ENCODE measurements at regions not wholly inside any gene's neighbourhood (a gene's known extent, or its start where the extent isn't known, plus 50 kb on each side); places are given as distances from the start of the nearest gene placed in this dataset.

- Histone ChIP-seq H3K4me2 (ENCODE audit: low read depth, low read length, poor library complexity, severe bottlenecking) (no peak overlapping the region), H3K79me2 (ENCODE audit: insufficient read depth, low read length) (no peaks in the 10 kb centered on the region), H3K27me3 (ENCODE audit: insufficient read depth, low read length, poor library complexity, severe bottlenecking) (no peaks in the 10 kb centered on the region), H3K9me2 (replicated peaks; ENCODE audit: low read depth, low read length) (no peaks in the 10 kb centered on the region), H3K4me3 (ENCODE audit: low read length, poor library complexity, severe bottlenecking) (no peak overlapping the region), H3K9me3 (ENCODE audit: insufficient read depth, low read depth, low read length) (no peaks in the 10 kb centered on the region), H3K4me1 (ENCODE audit: insufficient read depth, low read length, poor library complexity, severe bottlenecking) (no peaks in the 10 kb centered on the region), H3K36me3 (ENCODE audit: insufficient read depth, low read length) (no peaks in the 10 kb centered on the region), H4K20me1 (ENCODE audit: insufficient read depth, low read length, poor library complexity, severe bottlenecking) (no peaks in the 10 kb centered on the region), H3K9ac (ENCODE audit: low read depth, low read length, poor library complexity, severe bottlenecking) (no peak overlapping the region), H2AFZ (ENCODE audit: low read length) (no peak overlapping the region), H3F3A (ENCODE audit: low read depth) (no peaks in the 10 kb centered on the region)
- no peak for TF ChIP-seq CTCF (conservative IDR thresholded peaks at IDR 0.05; ENCODE audit: low read length)
- TF ChIP-seq EZH2phosphoT487 (IDR thresholded peaks at IDR 0.05; ENCODE audit: borderline replicate concordance), result no peak
Observed at GRCh38 chr4:17260166-17260907, 251.6 kb downstream of the QDPR start.

- no peaks in the 10 kb centered on the region for H3K4me1 ChIP-seq (ENCODE audit: insufficient read depth, low read length, poor library complexity, severe bottlenecking)
- H4K20me1 ChIP-seq (ENCODE audit: insufficient read depth, low read length, poor library complexity, severe bottlenecking), result no peaks in the 10 kb centered on the region
- H3K27me3 ChIP-seq (ENCODE audit: insufficient read depth, low read length, poor library complexity, severe bottlenecking), result no peaks in the 10 kb centered on the region
- no peak overlapping the region for H3K4me2 ChIP-seq (ENCODE audit: low read depth, low read length, poor library complexity, severe bottlenecking)
- no peak overlapping the region for H3K9ac ChIP-seq (ENCODE audit: low read depth, low read length, poor library complexity, severe bottlenecking)
- H3F3A ChIP-seq (ENCODE audit: low read depth), result no peaks in the 10 kb centered on the region
- H3K9me2 ChIP-seq (replicated peaks; ENCODE audit: low read depth, low read length), result no peaks in the 10 kb centered on the region
- H2AFZ ChIP-seq (ENCODE audit: low read length), result no peak overlapping the region
- no peaks in the 10 kb centered on the region for H3K36me3 ChIP-seq (ENCODE audit: insufficient read depth, low read length)
- no peaks in the 10 kb centered on the region for H3K9me3 ChIP-seq (ENCODE audit: insufficient read depth, low read depth, low read length)
- TF ChIP-seq CTCF (conservative IDR thresholded peaks at IDR 0.05; ENCODE audit: low read length) (no peak), EZH2phosphoT487 (IDR thresholded peaks at IDR 0.05; ENCODE audit: borderline replicate concordance) (no peak)
- no peak overlapping the region for H3K4me3 ChIP-seq (ENCODE audit: low read length, poor library complexity, severe bottlenecking)
- no peaks in the 10 kb centered on the region for H3K79me2 ChIP-seq (ENCODE audit: insufficient read depth, low read length)
Observed at GRCh38 chr4:17258106-17258505, 253.8 kb downstream of the QDPR start.

GRCh38 chr4:17252131-17252530 lies 259.8 kb downstream of the QDPR start:
- Histone ChIP-seq H3K9me2 (replicated peaks; ENCODE audit: low read depth, low read length) (no peaks in the 10 kb centered on the region), H3K9ac (ENCODE audit: low read depth, low read length, poor library complexity, severe bottlenecking) (no peak overlapping the region), H3K36me3 (ENCODE audit: insufficient read depth, low read length) (no peaks in the 10 kb centered on the region), H4K20me1 (ENCODE audit: insufficient read depth, low read length, poor library complexity, severe bottlenecking) (no peaks in the 10 kb centered on the region), H2AFZ (ENCODE audit: low read length) (no peak overlapping the region), H3K79me2 (ENCODE audit: insufficient read depth, low read length) (no peaks in the 10 kb centered on the region), H3K4me3 (ENCODE audit: low read length, poor library complexity, severe bottlenecking) (no peak overlapping the region), H3F3A (ENCODE audit: low read depth) (no peaks in the 10 kb centered on the region), H3K4me1 (ENCODE audit: insufficient read depth, low read length, poor library complexity, severe bottlenecking) (no peaks in the 10 kb centered on the region), H3K9me3 (ENCODE audit: insufficient read depth, low read depth, low read length) (no peaks in the 10 kb centered on the region), H3K27me3 (ENCODE audit: insufficient read depth, low read length, poor library complexity, severe bottlenecking) (no peaks in the 10 kb centered on the region), H3K4me2 (ENCODE audit: low read depth, low read length, poor library complexity, severe bottlenecking) (no peak overlapping the region)
- TF ChIP-seq EZH2phosphoT487 (IDR thresholded peaks at IDR 0.05; ENCODE audit: borderline replicate concordance) (no peak), CTCF (conservative IDR thresholded peaks at IDR 0.05; ENCODE audit: low read length) (no peak)

Measured in Loucy (cell line).